Endometrium (tissue), 2 donors: ENCODE measurements at regions not wholly inside any gene's neighbourhood (a gene's known extent, or its start where the extent isn't known, plus 50 kb on each side); places are given as distances from the start of the nearest gene placed in this dataset.
"Not testable (repeated sequence)": the region's sequence is repeated elsewhere in the genome, so short reads cannot be mapped to it uniquely, and the experiment has no call there.

Experiments used
- FAIRE-seq: peaks from 2 replicates; lab custom pipeline; 2012; peaks lifted over from hg19 to GRCh38; lab: Jason Lieb, UNC
- donor health status: control.
- donor health status: control.

DNA sequence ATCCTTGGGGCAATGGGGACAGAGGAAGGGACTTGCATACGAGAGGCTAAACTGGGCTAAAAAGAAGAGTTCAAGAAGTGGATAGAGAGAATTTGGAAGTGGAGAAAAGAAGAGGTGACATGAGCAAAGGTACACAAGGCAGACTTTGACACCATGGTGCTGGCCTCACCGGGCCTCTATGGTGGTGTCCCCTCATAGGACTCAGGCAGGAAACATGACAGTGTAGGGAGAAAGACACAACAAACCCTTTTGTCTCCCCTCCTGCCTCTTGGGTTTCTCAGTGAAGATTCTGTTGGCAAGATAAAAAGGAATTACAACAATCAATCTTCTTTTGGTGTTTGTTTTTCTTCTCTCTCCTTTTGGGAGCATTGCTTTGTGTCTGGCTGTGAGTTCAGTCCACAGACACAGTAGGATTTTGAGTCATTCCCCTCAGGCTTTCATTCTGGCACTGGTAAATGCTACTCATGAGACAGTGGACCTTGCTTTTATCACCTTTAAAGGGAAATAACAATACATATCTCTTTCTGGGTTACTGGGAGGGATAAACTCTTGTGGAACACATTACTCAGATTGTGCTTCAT lies 827.7 kb downstream of the TNS3 start:
- FAIRE-seq = no peak

- FAIRE-seq = no peak
Observed at GRCh38 chr7:46753662-46754061, 828.2 kb downstream of the TNS3 start.

DNA sequence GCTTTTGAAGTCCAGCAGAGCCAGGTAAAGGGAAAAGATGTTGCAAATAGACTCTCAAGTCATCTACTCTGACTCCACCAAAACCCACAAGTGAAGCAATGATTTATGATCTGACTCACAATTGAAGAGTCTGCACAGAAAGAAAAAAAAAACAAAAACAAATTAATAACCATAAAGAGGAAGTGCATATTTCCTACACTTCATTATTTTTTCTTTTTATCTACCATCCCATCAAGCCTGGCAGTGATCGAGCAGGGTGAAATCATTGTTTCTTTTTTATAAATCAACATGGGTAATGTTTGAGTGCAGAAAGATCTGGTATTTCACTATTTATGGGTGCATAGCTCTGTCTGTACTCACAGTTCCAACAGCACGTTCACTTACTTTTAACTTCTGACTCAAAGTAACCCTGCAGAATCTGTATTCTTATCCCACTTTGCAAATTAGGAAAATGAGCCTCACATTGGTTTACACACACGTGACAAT lies 829.0 kb downstream of the TNS3 start:
- FAIRE-seq = no peak

DNA sequence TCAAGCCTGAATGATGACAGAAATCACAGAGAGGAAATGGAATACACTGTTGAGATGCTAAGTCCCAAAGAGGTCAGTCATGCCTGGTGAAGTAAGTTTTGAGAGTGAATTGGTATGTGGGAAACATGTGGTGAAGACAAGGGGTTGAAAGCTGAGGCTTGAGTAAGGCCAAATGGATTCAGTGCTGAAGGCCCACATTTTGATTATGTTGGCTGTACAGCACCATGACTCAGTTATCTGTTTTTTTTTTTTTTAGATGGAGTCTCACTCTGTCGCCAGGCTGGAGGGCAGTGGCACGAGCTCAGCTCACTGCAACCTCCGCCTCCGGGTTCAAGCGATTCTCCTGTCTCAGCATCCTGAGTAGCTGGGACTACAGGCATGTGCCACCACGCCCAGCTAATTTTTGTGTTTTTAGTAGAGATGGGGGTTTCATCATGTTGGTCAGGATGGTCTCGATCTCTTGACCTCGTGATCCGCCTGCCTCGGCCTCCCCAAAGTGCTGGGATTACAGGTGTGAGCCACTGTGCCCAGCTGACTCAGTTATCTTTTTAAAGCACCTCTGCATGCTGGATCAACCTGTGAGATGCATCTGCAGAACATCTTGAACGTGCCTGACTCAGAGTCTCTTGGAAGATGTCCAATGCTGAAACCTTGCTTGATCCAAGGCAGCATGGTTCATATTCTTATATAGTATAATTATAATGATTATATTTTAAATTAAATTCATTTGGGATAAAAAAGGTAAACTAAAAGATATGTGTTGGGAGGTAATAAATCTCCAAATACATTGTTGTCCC lies 829.8 kb downstream of the TNS3 start:
- not testable (repeated sequence) for FAIRE-seq

- no peak for FAIRE-seq
Observed at GRCh38 chr7:46751471-46751870, 830.4 kb upstream of the IGFBP3 start.

DNA sequence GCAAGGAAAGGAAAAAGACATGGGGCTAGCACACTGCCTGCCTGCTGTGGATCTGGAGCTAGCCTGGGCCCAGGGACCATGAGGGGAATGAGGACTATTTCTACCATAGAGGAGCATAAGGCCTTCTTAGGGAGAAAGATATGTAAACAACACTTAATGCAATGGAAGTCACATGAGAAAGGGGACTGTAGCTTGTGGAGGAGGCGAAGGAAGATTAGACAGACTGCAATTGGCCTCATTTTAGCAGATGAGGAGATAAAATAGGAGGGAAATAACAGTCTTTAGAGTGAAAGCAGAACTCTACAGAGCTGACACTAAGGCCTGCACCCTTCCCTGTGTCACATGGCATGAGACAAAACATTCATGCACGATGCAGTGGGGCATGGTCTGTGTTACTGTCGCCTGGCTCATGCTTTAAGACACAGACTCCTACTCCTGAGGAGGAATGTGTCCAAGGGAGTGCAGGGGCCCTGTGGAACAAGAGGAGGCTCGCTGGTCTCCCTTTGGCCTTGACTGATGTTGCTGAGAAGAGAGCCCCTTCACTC lies 829.3 kb upstream of the IGFBP3 start:
- FAIRE-seq = peak; percentile 51

DNA sequence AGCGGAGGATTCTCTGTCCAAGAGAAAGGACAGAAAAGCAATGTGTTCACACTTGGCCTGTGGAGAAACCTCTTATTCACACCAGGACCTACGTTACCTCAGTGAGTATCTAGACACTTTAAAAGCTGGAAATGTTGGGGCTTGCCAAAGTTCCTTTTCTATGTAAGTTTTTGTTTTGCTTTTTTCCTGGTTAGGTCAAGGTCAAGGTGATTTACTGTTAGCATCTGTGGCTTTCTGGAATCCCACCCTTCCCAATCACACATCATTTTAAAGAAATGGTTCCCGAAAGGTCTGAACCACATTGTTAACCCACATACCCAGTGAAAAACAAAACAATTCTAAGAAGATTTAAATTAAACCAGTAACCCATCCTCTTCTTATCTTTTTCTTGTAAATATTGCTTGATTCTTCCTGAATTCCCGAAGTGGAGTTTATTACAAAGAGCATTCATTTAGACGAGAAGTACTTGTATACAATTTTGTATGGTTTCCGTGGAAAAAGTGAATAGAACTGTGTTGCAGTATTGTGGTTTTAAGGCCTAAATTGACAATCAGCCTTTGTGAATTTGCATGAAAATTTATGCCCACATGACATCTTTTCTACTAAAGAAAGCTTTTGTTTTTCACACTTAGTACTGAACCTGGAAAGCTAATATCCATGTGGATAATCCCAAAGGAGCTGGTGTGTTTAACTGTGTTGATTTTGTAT lies 827.0 kb upstream of the IGFBP3 start:
- peak; percentile 48 for FAIRE-seq

DNA sequence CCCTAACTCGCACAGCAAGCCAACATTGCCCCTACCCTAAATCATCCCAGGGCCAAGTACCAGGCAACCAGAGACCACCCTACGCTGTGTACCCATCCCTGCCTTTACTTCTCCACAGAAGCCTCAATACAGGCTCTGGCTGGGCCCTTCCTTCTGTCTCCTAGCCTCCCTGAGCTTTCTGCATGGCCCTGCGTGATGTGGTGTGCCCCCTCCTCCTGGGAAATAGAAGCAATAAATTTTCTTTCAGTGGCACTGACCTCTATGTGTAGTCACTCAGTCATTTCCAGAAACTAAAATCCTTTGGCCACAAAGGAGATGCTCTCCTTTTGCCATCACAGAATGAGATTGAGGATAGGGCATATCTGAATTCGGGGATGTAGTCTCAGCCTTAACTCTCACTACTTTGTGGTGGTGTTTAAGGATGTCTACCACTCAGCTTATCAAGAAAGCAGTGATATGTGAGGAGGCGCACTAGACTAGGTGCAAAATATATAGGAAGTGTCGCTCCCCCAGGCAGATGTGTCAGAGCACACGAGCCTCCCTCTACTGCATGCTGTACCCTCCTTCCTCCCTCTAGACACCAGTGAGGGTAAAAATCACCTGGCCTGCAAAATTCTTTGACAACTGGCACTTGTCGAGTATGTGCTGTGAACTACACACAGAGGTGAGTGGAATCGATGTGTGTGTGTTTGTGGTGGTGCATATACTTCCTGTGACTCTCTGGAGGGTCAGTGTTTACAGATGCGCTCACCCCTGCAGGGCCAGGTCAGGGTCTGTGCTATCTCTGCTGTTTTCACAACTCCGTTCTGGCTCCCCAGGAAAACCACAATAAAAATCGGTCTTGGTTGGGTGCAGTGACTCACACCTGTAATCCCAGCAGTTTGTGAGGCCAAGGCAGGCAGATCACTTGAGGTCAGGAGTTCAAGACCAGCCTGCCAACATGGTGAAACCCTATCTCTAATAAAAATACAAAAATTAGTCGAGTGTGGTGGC lies 825.9 kb upstream of the IGFBP3 start:
- FAIRE-seq = no peak

DNA sequence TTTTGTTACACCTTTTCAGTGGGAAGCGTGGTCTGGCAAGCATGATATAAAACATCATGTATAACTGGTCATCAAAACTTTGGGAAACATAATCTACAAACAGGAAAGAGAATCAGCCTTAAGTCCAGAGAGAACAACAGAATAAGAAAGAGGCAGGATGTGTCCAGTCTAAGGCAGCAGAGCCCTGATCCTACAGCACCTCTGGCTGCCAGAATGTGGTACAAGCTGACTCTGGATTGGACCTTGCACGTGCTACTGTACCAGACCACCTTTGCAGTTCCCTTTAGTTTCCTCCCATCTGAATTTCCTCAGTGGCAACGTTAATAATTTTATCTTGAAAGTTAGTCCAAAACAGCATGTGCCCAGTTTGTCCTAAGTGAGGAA lies 824.6 kb upstream of the IGFBP3 start:
- no peak for FAIRE-seq

- FAIRE-seq = no peak
Observed at GRCh38 chr7:46744957-46745706, 824.1 kb upstream of the IGFBP3 start.

DNA sequence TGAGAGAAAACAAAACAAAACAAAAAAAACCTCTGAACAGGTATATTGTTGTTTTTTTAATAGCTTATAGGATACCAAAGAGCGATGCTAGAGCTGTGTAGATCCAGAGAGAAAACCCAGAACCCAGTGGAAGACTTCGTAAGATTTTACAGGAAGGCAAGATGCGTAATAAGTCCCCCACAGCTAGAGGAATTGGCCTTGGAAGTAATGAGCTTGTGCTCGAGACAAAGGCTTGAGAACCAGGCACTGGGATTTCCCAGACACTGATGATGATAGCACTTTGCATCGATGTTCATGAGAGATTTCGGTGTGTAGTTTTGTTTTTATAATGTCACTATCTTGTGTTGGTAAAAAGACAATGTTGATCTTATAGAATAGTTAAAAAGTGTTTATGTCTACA lies 821.5 kb upstream of the IGFBP3 start:
- peak; percentile 83 for FAIRE-seq

DNA sequence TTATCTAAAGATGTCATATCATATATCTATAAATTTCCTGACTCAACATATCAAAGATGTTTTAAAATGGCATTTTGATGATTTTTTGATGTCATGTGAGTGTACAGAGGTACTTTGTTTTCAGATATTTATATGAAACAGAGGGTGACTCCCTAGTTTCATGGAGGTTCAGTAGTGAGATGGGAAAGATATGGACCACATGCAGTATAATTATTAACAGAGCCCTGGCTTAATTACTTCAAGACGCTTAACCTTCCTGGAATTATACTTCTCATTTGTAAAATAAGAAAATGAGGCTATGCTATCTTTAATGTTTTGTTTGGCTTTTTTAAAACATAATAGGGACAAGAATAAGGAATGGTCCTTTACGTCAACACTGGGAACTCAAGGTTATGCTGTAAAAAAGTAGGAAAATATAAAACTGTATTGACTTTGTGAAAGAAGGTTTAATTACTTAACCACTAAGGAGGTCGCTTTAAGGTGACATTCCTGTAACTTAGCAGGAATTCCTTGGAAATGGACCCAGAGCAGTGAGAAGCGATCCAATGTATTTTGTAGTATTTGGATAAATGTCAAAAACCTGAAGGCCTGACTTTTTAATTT lies 821.0 kb upstream of the IGFBP3 start:
- FAIRE-seq = peak; percentile 100

- no peak for FAIRE-seq
Observed at GRCh38 chr7:46741181-46741580, 820.1 kb upstream of the IGFBP3 start.

GRCh38 chr7:46739518-46740234 lies 818.6 kb upstream of the IGFBP3 start:
- no peak for FAIRE-seq

GRCh38 chr7:46738796-46739195 lies 817.7 kb upstream of the IGFBP3 start:
- no peak for FAIRE-seq

DNA sequence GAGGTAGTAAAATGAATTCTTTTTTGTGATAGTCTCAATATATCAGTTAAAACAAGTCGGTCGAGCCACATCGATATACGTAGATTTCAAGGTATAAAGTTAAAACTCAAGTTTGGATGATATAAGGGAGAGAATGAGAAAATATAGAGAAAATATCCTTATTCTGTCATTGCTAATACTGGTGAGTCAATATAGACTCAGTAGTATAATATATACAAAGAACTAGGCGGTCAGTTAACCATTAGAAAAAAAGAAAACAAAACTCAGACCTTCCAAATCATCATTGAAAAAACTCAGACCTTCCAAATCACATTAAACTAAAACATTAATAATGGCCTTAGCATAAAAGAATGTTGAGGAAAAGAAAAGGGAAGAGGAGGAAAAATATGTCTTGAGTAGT lies 817.1 kb upstream of the IGFBP3 start:
- no peak for FAIRE-seq

DNA sequence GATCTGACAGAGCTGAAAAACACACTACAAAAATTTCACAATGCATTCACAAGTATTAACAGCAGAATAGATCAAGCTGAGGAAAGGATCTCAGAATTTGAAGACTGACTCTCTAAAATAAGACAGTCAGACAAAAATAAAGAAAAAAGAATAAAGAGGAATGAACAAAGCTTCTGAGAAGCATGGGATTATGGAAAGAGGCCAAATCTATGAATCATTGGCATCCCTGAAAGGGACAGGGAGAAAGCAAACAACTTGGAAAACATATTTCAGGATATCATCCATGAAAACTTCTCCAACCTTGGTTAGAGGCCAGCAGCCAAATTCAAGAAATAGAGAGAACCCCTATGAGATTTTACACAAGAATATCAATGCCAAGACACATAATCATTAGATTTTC lies 804.8 kb upstream of the IGFBP3 start:
- FAIRE-seq = no peak

DNA sequence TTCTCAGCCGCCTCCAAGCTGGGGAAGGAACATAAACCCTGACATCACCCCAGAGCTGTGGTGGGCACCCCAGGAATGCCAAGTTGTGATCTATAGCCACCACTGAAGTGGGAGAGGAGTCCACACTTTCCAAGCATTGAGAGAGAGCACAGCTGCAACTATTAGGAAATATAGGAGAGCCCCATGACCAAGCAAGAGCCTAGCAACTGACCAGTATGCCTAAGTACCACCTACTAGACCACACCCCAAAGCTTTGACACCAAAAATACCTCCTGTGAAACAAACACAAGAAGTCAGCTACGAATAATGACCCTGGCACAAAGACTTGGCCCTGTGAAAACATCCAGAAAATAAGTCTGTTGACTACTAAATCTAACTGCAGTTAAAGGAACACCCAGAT lies 804.1 kb upstream of the IGFBP3 start:
- FAIRE-seq = no peak

- FAIRE-seq = no peak
Observed at GRCh38 chr7:46723742-46724141, 802.7 kb upstream of the IGFBP3 start.

GRCh38 chr7:46723003-46723402 lies 801.9 kb upstream of the IGFBP3 start:
- FAIRE-seq = no peak
